T-helper 17 cell (primary cell): ENCODE measurements at regions not wholly inside any gene's neighbourhood (a gene's known extent, or its start where the extent isn't known, plus 50 kb on each side); places are given as distances from the start of the nearest gene placed in this dataset.
A peak's percentile ranks its signal among the peaks of the same experiment; 100 is the strongest.

ENCODE experiments used
- ATAC-seq: fragments of 150-1000 bp; cut with Tn5 transposase; 2 replicates; pipeline ENCODE4 v1.10.0; 2021; ENCODE audit warnings: mild to moderate bottlenecking, moderate library complexity
- DNase-seq, 3 donors: peaks; one replicate each; pipeline versions ENCODE4 v3.0.0 to v3.0.0-alpha.2; 2020 to 2021
- H3K9me3 ChIP-seq: one replicate; pipeline ENCODE4 v1.7.0; 2013; ENCODE audit warnings: low read length, mild to moderate bottlenecking; ENCODE audit not compliant: control insufficient read depth, poor library complexity, severe bottlenecking
- H3K27ac Mint-ChIP-seq: one replicate; pipeline ENCODE4 v1.8.0; 2022; ENCODE audit warnings: mild to moderate bottlenecking, moderate library complexity, mixed read lengths
- H3K27me3 Mint-ChIP-seq: one replicate; pipeline ENCODE4 v1.8.0; 2022; ENCODE audit warnings: mixed read lengths
- H3K36me3 Mint-ChIP-seq: one replicate; pipeline ENCODE4 v1.8.0; 2022; ENCODE audit warnings: low read depth, mixed read lengths
- H3K4me1 Mint-ChIP-seq: one replicate; pipeline ENCODE4 v1.8.0; 2022; ENCODE audit warnings: mild to moderate bottlenecking, mixed read lengths
- H3K4me3 Mint-ChIP-seq: one replicate; pipeline ENCODE4 v1.8.0; 2022; ENCODE audit warnings: mild to moderate bottlenecking, moderate library complexity, mixed read lengths

- no peak for DNase-seq
- peaks cover 5% of the 10 kb centered on the region for H3K36me3 Mint-ChIP-seq
- ATAC-seq, result no peak
- H3K27ac Mint-ChIP-seq, result peak overlapping the region; percentile 96
- peak overlapping the region; percentile 57 for H3K4me3 Mint-ChIP-seq
- H3K9me3 ChIP-seq, result no peaks in the 10 kb centered on the region
- H3K4me1 Mint-ChIP-seq, result peaks cover 59% of the 10 kb centered on the region
- no peaks in the 10 kb centered on the region for H3K27me3 Mint-ChIP-seq
Observed at GRCh38 chr11:128298271-128298670, 289.1 kb downstream of the ETS1 start.

DNA sequence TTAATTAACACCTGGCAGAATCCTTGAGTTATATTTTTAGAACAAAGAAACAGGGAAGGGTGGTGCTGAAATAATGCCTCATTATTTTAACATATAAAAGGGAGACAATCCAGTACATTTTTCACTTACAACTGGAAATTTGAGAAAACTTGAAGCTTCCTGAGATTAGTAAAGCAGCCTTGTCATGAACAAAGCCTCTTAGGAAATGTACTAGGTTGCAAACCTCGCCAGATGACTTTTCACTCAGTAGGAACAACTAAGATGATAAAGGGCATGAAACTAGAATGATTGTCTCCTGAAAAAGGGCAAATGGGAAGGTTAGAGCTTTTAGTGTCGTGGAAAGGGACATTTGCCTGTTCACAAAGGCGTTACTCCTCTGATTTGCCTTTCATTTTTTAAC is 289.6 kb downstream of the ETS1 start:
- H3K27me3 Mint-ChIP-seq, result no peaks in the 10 kb centered on the region
- no peak for DNase-seq
- peaks cover 3% of the 10 kb centered on the region for H3K36me3 Mint-ChIP-seq
- H3K4me3 Mint-ChIP-seq, result peak overlapping the region; percentile 57
- ATAC-seq, result no peak
- H3K4me1 Mint-ChIP-seq, result peaks cover 59% of the 10 kb centered on the region
- H3K27ac Mint-ChIP-seq, result peak overlapping the region; percentile 96
- H3K9me3 ChIP-seq, result no peaks in the 10 kb centered on the region

DNA sequence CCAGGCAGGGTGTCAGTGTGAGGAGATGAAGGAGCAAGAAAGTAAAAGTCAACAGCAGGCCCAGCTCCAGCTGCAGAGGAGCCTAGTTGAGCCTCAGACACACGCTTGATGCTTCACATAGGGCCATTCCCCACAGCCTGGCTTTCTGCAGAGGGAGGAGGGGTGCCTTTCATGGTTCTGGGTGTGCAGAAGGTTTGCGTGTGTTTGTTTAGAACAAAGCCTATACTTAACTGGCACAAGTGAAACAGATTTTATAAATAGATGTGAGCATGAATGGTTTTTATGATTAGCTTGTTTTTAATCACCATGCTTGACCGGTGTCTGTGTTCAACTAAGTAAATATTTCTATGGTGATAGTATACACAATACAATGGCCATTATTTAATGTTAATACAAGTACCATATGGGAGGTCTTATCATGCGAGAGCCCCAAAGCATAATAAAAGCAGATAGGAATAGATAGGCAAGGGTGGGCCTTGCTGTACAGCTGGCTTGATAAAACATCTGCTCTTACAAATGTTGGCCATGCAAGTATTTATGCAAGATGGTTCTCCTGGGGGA is 290.2 kb downstream of the ETS1 start:
- H3K27me3 Mint-ChIP-seq, result no peaks in the 10 kb centered on the region
- ATAC-seq, result peak; percentile 37
- no peak for DNase-seq
- H3K36me3 Mint-ChIP-seq, result peaks cover 3% of the 10 kb centered on the region
- H3K27ac Mint-ChIP-seq, result peak overlapping the region; percentile 96
- H3K4me3 Mint-ChIP-seq, result peak overlapping the region; percentile 28
- no peaks in the 10 kb centered on the region for H3K9me3 ChIP-seq
- peaks cover 61% of the 10 kb centered on the region for H3K4me1 Mint-ChIP-seq

GRCh38 chr11:128294671-128295050 is 292.7 kb downstream of the ETS1 start:
- Mint-ChIP-seq H3K27ac (peak overlapping the region; percentile 100), H3K27me3 (no peaks in the 10 kb centered on the region), H3K36me3 (peaks cover 5% of the 10 kb centered on the region), H3K4me1 (peaks cover 79% of the 10 kb centered on the region), H3K4me3 (no peak overlapping the region)
- DNase-seq (no peak), ATAC-seq (no peak)
- H3K9me3 ChIP-seq, result no peaks in the 10 kb centered on the region

- Mint-ChIP-seq H3K36me3 (peaks cover 5% of the 10 kb centered on the region), H3K27me3 (no peaks in the 10 kb centered on the region), H3K27ac (peak overlapping the region; percentile 100), H3K4me1 (peaks cover 77% of the 10 kb centered on the region), H3K4me3 (no peak overlapping the region)
- no peak for DNase-seq
- H3K9me3 ChIP-seq, result no peaks in the 10 kb centered on the region
- ATAC-seq, result no peak
Observed at GRCh38 chr11:128294001-128294670, 293.2 kb downstream of the ETS1 start.

DNA sequence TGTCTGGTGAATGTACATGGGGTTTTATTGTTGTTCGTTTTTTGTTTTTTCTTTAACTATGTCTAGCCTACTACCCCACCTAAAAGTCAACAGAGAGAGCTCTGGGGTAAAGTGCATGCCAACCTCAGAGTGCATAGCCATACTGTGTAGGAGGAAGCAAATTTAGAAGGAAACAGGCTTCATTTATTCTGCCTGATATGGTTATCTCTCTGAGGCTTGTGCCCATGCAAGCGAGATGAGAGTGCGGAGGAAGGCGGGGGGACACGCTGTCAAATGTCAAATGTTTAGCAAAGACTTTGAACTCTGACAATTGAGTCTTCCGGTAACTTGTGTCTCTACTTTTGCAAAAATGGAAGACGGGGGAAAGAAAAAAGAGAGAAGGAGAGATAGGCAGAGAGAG is 295.5 kb downstream of the ETS1 start:
- H3K9me3 ChIP-seq, result no peaks in the 10 kb centered on the region
- peaks cover 5% of the 10 kb centered on the region for H3K36me3 Mint-ChIP-seq
- H3K4me3 Mint-ChIP-seq, result peak overlapping the region; percentile 93

GRCh38 chr11:128291007-128291406 is 296.4 kb downstream of the ETS1 start:
- H3K27me3 Mint-ChIP-seq, result no peaks in the 10 kb centered on the region
- peak overlapping the region; percentile 93 for H3K4me3 Mint-ChIP-seq
- H3K27ac Mint-ChIP-seq, result peak overlapping the region; percentile 100
- DNase-seq (no peak), ATAC-seq (no peak)
- peaks cover 72% of the 10 kb centered on the region for H3K4me1 Mint-ChIP-seq
- peaks cover 8% of the 10 kb centered on the region for H3K36me3 Mint-ChIP-seq
- no peaks in the 10 kb centered on the region for H3K9me3 ChIP-seq

More for the DNA sequence above, 295.5 kb downstream of the ETS1 start:
- no peaks in the 10 kb centered on the region for H3K27me3 Mint-ChIP-seq
- H3K27ac Mint-ChIP-seq, result peak overlapping the region; percentile 100
- DNase-seq, result peak in 1 of 3 donors; percentile 27
- ATAC-seq, result peak; percentile 46
- H3K4me1 Mint-ChIP-seq, result peaks cover 69% of the 10 kb centered on the region

GRCh38 chr11:128290106-128290840 is 297.1 kb downstream of the ETS1 start:
- no peaks in the 10 kb centered on the region for H3K9me3 ChIP-seq
- peaks cover 7% of the 10 kb centered on the region for H3K36me3 Mint-ChIP-seq
- H3K27ac Mint-ChIP-seq, result peak overlapping the region; percentile 100
- ATAC-seq (peak; percentile 79), DNase-seq (peak; percentile 38 to 51 (median 44))
- peak overlapping the region; percentile 93 for H3K4me3 Mint-ChIP-seq
- no peaks in the 10 kb centered on the region for H3K27me3 Mint-ChIP-seq
- H3K4me1 Mint-ChIP-seq, result peaks cover 79% of the 10 kb centered on the region

- ATAC-seq (no peak), DNase-seq (no peak)
- Mint-ChIP-seq H3K4me1 (peaks cover 81% of the 10 kb centered on the region), H3K36me3 (peaks cover 5% of the 10 kb centered on the region), H3K27ac (peak overlapping the region; percentile 100), H3K27me3 (no peaks in the 10 kb centered on the region), H3K4me3 (peak overlapping the region; percentile 57)
- H3K9me3 ChIP-seq, result no peaks in the 10 kb centered on the region
Observed at GRCh38 chr11:128289048-128289447, 298.3 kb downstream of the ETS1 start.

GRCh38 chr11:128288368-128288767 is 299.0 kb downstream of the ETS1 start:
- no peaks in the 10 kb centered on the region for H3K27me3 Mint-ChIP-seq
- DNase-seq (no peak), ATAC-seq (no peak)
- H3K4me1 Mint-ChIP-seq, result peaks cover 77% of the 10 kb centered on the region
- peak overlapping the region; percentile 100 for H3K27ac Mint-ChIP-seq
- no peak overlapping the region for H3K4me3 Mint-ChIP-seq
- peaks cover 5% of the 10 kb centered on the region for H3K36me3 Mint-ChIP-seq
- H3K9me3 ChIP-seq, result no peaks in the 10 kb centered on the region

- Mint-ChIP-seq H3K27ac (peak overlapping the region; percentile 85), H3K36me3 (peaks cover 3% of the 10 kb centered on the region), H3K27me3 (peaks cover under 1% of the 10 kb centered on the region), H3K4me1 (peaks cover 48% of the 10 kb centered on the region), H3K4me3 (peak overlapping the region; percentile 39)
- no peak for ATAC-seq
- DNase-seq, result no peak
- H3K9me3 ChIP-seq, result no peaks in the 10 kb centered on the region
Observed at GRCh38 chr11:128285321-128285720, 302.0 kb downstream of the ETS1 start.

- no peak for DNase-seq
- peaks cover 46% of the 10 kb centered on the region for H3K4me1 Mint-ChIP-seq
- peak overlapping the region; percentile 85 for H3K27ac Mint-ChIP-seq
- ATAC-seq, result no peak
- H3K4me3 Mint-ChIP-seq, result peak overlapping the region; percentile 39
- no peaks in the 10 kb centered on the region for H3K9me3 ChIP-seq
- H3K36me3 Mint-ChIP-seq, result peaks cover 3% of the 10 kb centered on the region
- H3K27me3 Mint-ChIP-seq, result peaks cover 7% of the 10 kb centered on the region
Observed at GRCh38 chr11:128284634-128285033, 302.7 kb downstream of the ETS1 start.

DNA sequence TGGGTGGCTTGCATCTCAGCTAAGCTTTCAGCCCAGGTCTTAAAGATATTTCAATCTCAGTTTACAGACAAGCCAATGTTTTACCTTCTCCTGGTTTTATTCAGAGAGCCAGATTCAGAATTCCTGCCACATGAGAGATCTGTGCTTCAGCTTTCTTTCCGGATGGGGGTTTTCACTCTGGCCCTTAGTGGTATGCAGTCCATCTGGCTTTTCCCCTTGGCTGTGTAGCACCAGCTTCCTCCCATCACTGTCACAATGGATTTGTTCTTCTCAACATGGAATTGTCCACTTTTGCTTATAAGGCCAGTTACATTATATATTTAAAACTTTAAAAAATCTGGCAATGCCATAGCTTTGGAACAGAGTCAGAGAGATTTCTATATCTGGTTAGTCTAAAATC is 303.9 kb downstream of the ETS1 start:
- H3K9me3 ChIP-seq, result no peaks in the 10 kb centered on the region
- Mint-ChIP-seq H3K36me3 (peaks cover 4% of the 10 kb centered on the region), H3K27me3 (peaks cover 19% of the 10 kb centered on the region), H3K4me1 (peaks cover 41% of the 10 kb centered on the region), H3K27ac (no peak overlapping the region), H3K4me3 (no peak overlapping the region)
- no peak for DNase-seq
- ATAC-seq, result no peak
